WERI-Rb-1 (cell line): ENCODE measurements at regions not wholly inside any gene's neighbourhood (a gene's known extent, or its start where the extent isn't known, plus 50 kb on each side); places are given as distances from the start of the nearest gene placed in this dataset.
"Not testable (repeated sequence)": the region's sequence is repeated elsewhere in the genome, so short reads cannot be mapped to it uniquely, and the experiment has no call there.

Experiments used
- DNase-seq: peaks from one replicate; pipeline ENCODE4 v3.0.0-alpha.2; 2020
- H3K27ac ChIP-seq: fragments of 250-450 bp; sonication (Bioruptor Pico); 2 replicates; pipeline ENCODE4 v1.5.1; 2020; ENCODE audit warnings: mild to moderate bottlenecking, moderate library complexity
- H3K27me3 ChIP-seq: fragments of 250-450 bp; sonication (Bioruptor Pico); 2 replicates; pipeline ENCODE4 v1.5.1; 2021; ENCODE audit warnings: mild to moderate bottlenecking, low read depth, moderate library complexity; ENCODE audit not compliant: insufficient read depth, severe bottlenecking
- H3K36me3 ChIP-seq: fragments of 250-450 bp; sonication (Bioruptor Pico); 2 replicates; pipeline ENCODE4 v1.5.1; 2020; ENCODE audit warnings: mild to moderate bottlenecking, moderate library complexity
- H3K4me3 ChIP-seq: 2 replicates; pipeline ENCODE4 v1.5.1; 2011; ENCODE audit warnings: low read depth, mild to moderate bottlenecking, control low read depth, low read length
- H3K9me3 ChIP-seq: fragments of 250-450 bp; sonication (Bioruptor Pico); 2 replicates; pipeline ENCODE4 v1.5.1; 2021; ENCODE audit warnings: mild to moderate bottlenecking, moderate library complexity; ENCODE audit not compliant: severe bottlenecking
- CTCF ChIP-seq: IDR thresholded peaks from 2 replicates; pipeline ENCODE4 v1.5.1; 2011; ENCODE audit warnings: low read depth, mild to moderate bottlenecking, control low read depth, inconsistent platforms, low read length

- no peak overlapping the region for H3K4me3 ChIP-seq
- no peaks in the 10 kb centered on the region for H3K36me3 ChIP-seq
- no peak for DNase-seq
- H3K9me3 ChIP-seq: peaks cover 2% of the 10 kb centered on the region
- H3K27ac ChIP-seq: no peak overlapping the region
- H3K27me3 ChIP-seq: no peaks in the 10 kb centered on the region
- no peak for TF ChIP-seq CTCF
Measured at GRCh38 chr16:17914168-17914567, 422.4 kb downstream of the NPIPA8 start.

- not testable (repeated sequence) for DNase-seq, H3K27me3 ChIP-seq, H3K36me3 ChIP-seq, H3K27ac ChIP-seq, H3K9me3 ChIP-seq, H3K4me3 ChIP-seq
Measured at GRCh38 chr16:17911578-17911977, 425.0 kb downstream of the NPIPA8 start.

GRCh38 chr16:17906626-17907025 lies 429.9 kb downstream of the NPIPA8 start:
- not testable (repeated sequence) for H3K9me3 ChIP-seq, H3K27ac ChIP-seq, DNase-seq, H3K27me3 ChIP-seq, H3K4me3 ChIP-seq, H3K36me3 ChIP-seq

DNA sequence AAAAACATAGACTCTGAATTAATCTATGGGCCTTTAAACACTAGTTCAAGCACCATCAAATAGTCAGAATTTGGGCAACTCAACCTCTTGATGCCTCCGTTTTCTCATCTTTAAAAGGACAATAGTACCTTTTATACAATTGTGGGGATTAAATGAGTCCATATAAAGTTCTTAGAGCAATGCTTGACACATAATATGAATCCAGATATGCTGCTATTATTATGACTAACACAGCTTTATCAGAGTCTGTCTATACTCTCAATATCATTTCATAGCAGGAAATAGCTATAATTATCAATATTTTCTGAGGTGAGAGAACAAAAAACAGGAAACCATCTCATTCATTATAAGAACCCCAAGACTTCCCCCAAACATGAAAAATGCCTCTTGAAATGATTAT lies 430.5 kb upstream of the XYLT1 start:
- DNase-seq: no peak
- Histone ChIP-seq H3K27ac (no peak overlapping the region), H3K4me3 (no peak overlapping the region), H3K27me3 (no peaks in the 10 kb centered on the region), H3K36me3 (no peaks in the 10 kb centered on the region), H3K9me3 (no peaks in the 10 kb centered on the region)
- TF ChIP-seq CTCF: no peak

- Histone ChIP-seq H3K4me3 (no peak overlapping the region), H3K27ac (no peak overlapping the region), H3K27me3 (no peaks in the 10 kb centered on the region), H3K36me3 (no peaks in the 10 kb centered on the region), H3K9me3 (no peaks in the 10 kb centered on the region)
- DNase-seq: no peak
- TF ChIP-seq CTCF: no peak
Measured at GRCh38 chr16:17899141-17899540, 428.4 kb upstream of the XYLT1 start.

DNA sequence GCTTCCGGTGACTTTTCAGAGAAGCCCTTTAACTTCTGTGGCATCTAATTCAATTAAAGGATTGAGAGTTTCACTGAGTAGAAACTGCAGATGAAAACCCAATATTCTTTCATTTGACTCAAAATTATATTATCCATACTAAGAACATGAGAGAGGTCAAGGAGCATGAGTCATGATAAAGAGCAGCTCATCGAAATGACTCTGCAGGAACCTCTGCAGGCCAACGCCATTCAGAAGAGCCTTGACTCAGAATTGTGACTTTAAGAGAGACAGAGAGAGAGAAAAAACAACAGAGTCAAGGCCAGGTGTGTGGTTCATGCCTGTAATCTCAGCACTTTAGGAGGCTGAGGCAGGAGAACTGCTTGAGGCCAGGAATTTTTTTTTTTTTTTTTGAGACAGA lies 417.2 kb upstream of the XYLT1 start:
- no peak for TF ChIP-seq CTCF
- Histone ChIP-seq H3K27me3 (no peaks in the 10 kb centered on the region), H3K36me3 (no peaks in the 10 kb centered on the region), H3K27ac (no peak overlapping the region), H3K9me3 (no peaks in the 10 kb centered on the region), H3K4me3 (no peak overlapping the region)
- DNase-seq: no peak

GRCh38 chr16:17885659-17886207 lies 415.0 kb upstream of the XYLT1 start:
- no peak for TF ChIP-seq CTCF
- no peak overlapping the region for H3K27ac ChIP-seq
- H3K36me3 ChIP-seq: no peaks in the 10 kb centered on the region
- no peak overlapping the region for H3K4me3 ChIP-seq
- no peaks in the 10 kb centered on the region for H3K27me3 ChIP-seq
- DNase-seq: no peak
- no peaks in the 10 kb centered on the region for H3K9me3 ChIP-seq
